ENCODE measurements at regions not wholly inside any gene's neighbourhood (a gene's known extent, or its start where the extent isn't known, plus 50 kb on each side); places are given as distances from the start of the nearest gene placed in this dataset.

DNA sequence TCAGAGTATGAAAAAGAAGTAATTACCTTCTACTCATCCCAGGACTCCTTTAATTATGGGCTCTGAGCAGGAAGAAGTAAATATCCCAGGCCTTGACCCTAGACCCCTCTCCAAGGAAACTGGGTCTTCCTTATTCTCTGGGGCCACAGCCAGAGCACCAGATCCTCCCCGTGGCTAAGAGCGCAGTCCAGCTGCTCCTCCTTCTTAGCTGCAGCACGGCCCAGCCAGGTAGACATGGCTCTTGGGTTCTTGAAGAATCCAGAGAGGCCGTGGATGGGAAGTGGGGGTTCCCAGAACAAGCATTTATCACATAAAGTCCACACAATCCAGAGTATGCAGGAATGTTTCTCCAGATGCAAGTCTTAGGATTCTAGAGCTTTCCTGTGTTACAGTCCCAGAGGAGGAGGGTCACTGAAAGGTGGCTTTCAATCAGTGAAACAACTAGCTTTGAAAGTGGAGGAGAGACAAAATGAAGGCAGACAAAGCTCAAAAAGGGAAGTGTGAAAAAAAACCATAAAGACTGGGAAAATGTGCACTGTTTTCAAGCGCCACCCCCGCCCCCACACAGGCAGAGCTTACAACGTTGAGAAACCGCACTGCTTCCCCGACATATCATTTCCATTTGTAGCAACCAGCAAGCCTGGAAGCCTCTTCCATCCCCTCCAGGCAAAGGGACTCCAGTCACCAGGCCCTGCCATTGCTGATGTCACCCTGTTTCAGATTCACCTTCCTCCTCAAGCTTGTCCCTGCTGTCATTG lies 396.5 kb upstream of the MKI67 start:
- no peak for TF ChIP-seq POLR2A (IDR thresholded peaks at IDR 0.05)
- TF ChIP-seq, protein P1, sequence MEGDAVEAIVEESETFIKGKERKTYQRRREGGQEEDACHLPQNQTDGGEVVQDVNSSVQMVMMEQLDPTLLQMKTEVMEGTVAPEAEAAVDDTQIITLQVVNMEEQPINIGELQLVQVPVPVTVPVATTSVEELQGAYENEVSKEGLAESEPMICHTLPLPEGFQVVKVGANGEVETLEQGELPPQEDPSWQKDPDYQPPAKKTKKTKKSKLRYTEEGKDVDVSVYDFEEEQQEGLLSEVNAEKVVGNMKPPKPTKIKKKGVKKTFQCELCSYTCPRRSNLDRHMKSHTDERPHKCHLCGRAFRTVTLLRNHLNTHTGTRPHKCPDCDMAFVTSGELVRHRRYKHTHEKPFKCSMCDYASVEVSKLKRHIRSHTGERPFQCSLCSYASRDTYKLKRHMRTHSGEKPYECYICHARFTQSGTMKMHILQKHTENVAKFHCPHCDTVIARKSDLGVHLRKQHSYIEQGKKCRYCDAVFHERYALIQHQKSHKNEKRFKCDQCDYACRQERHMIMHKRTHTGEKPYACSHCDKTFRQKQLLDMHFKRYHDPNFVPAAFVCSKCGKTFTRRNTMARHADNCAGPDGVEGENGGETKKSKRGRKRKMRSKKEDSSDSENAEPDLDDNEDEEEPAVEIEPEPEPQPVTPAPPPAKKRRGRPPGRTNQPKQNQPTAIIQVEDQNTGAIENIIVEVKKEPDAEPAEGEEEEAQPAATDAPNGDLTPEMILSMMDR (IDR thresholded peaks at IDR 0.05) = no peak

All from lower leg skin (tissue), 3 donors.